ENCODE measurements at regions not wholly inside any gene's neighbourhood (a gene's known extent, or its start where the extent isn't known, plus 50 kb on each side); places are given as distances from the start of the nearest gene placed in this dataset.

GRCh38 chr7:1364068-1364905 lies 95.0 kb downstream of the MICALL2 start:
- TF ChIP-seq CTCF (IDR thresholded peaks at IDR 0.05) (no peak), ZFX (IDR thresholded peaks at IDR 0.05; ENCODE audit: borderline replicate concordance) (no peak)
